DND-41 (cell line): ENCODE measurements at regions not wholly inside any gene's neighbourhood (a gene's known extent, or its start where the extent isn't known, plus 50 kb on each side); places are given as distances from the start of the nearest gene placed in this dataset.

Experiments used
- CTCF ChIP-seq: IDR thresholded peaks from 2 replicates; pipeline ENCODE4 v1.5.1; 2012; ENCODE audit warnings: borderline replicate concordance, low read length, moderate library complexity, mild to moderate bottlenecking; ENCODE audit not compliant: poor library complexity, severe bottlenecking; ENCODE audit errors: extremely low read depth
- EZH2 ChIP-seq: IDR thresholded peaks from 3 replicates; pipeline ENCODE4 v1.6.1; 2012; ENCODE audit warnings: borderline replicate concordance, low read depth, mild to moderate bottlenecking, moderate library complexity, low read length, inconsistent platforms; ENCODE audit not compliant: severe bottlenecking

- TF ChIP-seq CTCF (no peak), EZH2 (no peak)
These were observed 394.0 kb downstream of the MEIS1 start for GRCh38 chr2:66828876-66829275.
